ENCODE measurements at regions not wholly inside any gene's neighbourhood (a gene's known extent, or its start where the extent isn't known, plus 50 kb on each side); places are given as distances from the start of the nearest gene placed in this dataset.

- no peak for DNase-seq
These were observed 205.8 kb upstream of the DUSP10 start for GRCh38 chr1:221947731-221948130.

GRCh38 chr1:221946768-221947167 is 204.9 kb upstream of the DUSP10 start:
- DNase-seq = no peak

GRCh38 chr1:221945669-221946068 is 203.8 kb upstream of the DUSP10 start:
- DNase-seq = no peak

- DNase-seq = no peak
These were observed 202.5 kb upstream of the DUSP10 start for GRCh38 chr1:221944247-221944870.

- no peak for DNase-seq
These were observed 198.7 kb upstream of the DUSP10 start for GRCh38 chr1:221940631-221941030.

- DNase-seq = no peak
These were observed 197.7 kb upstream of the DUSP10 start for GRCh38 chr1:221939607-221940006.

GRCh38 chr1:221937155-221937953 is 195.5 kb upstream of the DUSP10 start:
- no peak for DNase-seq

- no peak for DNase-seq
These were observed 191.9 kb upstream of the DUSP10 start for GRCh38 chr1:221933814-221934213.

- DNase-seq = no peak
These were observed 184.6 kb upstream of the DUSP10 start for GRCh38 chr1:221926441-221926840.

GRCh38 chr1:221925947-221926346 is 184.1 kb upstream of the DUSP10 start:
- no peak for DNase-seq

GRCh38 chr1:221923929-221924598 is 182.2 kb upstream of the DUSP10 start:
- no peak for DNase-seq

GRCh38 chr1:221921936-221922335 is 180.0 kb upstream of the DUSP10 start:
- DNase-seq = no peak

- DNase-seq = no peak
These were observed 177.9 kb upstream of the DUSP10 start for GRCh38 chr1:221919743-221920142.

- no peak for DNase-seq
These were observed 177.5 kb upstream of the DUSP10 start for GRCh38 chr1:221919341-221919740.

- no peak for DNase-seq
These were observed 174.3 kb upstream of the DUSP10 start for GRCh38 chr1:221916176-221916575.

- DNase-seq = no peak
These were observed 173.9 kb upstream of the DUSP10 start for GRCh38 chr1:221915764-221916163.

- DNase-seq = no peak
These were observed 171.5 kb upstream of the DUSP10 start for GRCh38 chr1:221913351-221913892.

GRCh38 chr1:221912230-221912629 is 170.3 kb upstream of the DUSP10 start:
- no peak for DNase-seq

GRCh38 chr1:221911714-221912113 is 169.8 kb upstream of the DUSP10 start:
- no peak for DNase-seq

- DNase-seq = no peak
These were observed 168.3 kb upstream of the DUSP10 start for GRCh38 chr1:221910222-221910621.

- no peak for DNase-seq
These were observed 166.7 kb upstream of the DUSP10 start for GRCh38 chr1:221908573-221908972.

GRCh38 chr1:221907166-221907932 is 165.5 kb upstream of the DUSP10 start:
- no peak for DNase-seq

GRCh38 chr1:221905802-221906201 is 163.9 kb upstream of the DUSP10 start:
- no peak for DNase-seq
